ENCODE measurements at regions not wholly inside any gene's neighbourhood (a gene's known extent, or its start where the extent isn't known, plus 50 kb on each side); places are given as distances from the start of the nearest gene placed in this dataset.

GRCh38 chr6:137768935-137769334 lies 98.1 kb upstream of the TNFAIP3 start:
- TF ChIP-seq CTCF (IDR thresholded peaks at IDR 0.05) (no peak), POLR2A (IDR thresholded peaks at IDR 0.05) (no peak)
